HepG2 (cell line): ENCODE measurements at regions not wholly inside any gene's neighbourhood (a gene's known extent, or its start where the extent isn't known, plus 50 kb on each side); places are given as distances from the start of the nearest gene placed in this dataset.

Experiments used
- FOXP1 ChIP-seq, 2 experiments: fragments of 450-650 bp in 1 of 2; IDR thresholded peaks; 2 replicates each; pipeline ENCODE4 v1.6.1; 2017 to 2018; ENCODE audit warnings: antibody characterized with exemption in 1 of 2
- KDM1A ChIP-seq: IDR thresholded peaks from 2 replicates; pipeline ENCODE4 v1.6.1; 2016; ENCODE audit warnings: missing compliant biosample characterization
- NCOR1 ChIP-seq: fragments of 200-600 bp; sonication (generic); IDR thresholded peaks from 2 replicates; pipeline ENCODE4 v1.7.0; 2017; ENCODE audit warnings: antibody characterized with exemption, low read length, borderline replicate concordance
- NR2F1 ChIP-seq, 2 experiments: fragments of 450-650 bp in 1 of 2; formaldehyde crosslinking in 1 of 2; IDR thresholded peaks; 2 replicates each; pipeline versions ENCODE4 v1.5.0 to v1.6.1; 2016 to 2020; ENCODE audit warnings: mild to moderate bottlenecking in 1 of 2, missing compliant biosample characterization in 1 of 2, missing genetic modification reagents in 1 of 2, moderate library complexity in 1 of 2
- PAWR ChIP-seq: sonication (generic); formaldehyde crosslinking; IDR thresholded peaks from 2 replicates; pipeline ENCODE4 v1.4.0; 2020; ENCODE audit warnings: missing genetic modification reagents, mild to moderate bottlenecking, borderline replicate concordance
- SOX13 ChIP-seq, 3 experiments: fragments of 450-650 bp in 1 of 3; sonication (generic) in 1 of 3; formaldehyde crosslinking in 1 of 3; IDR thresholded peaks in 2 of 3; conservative IDR thresholded peaks in 1 of 3; 2 replicates each; pipeline versions ENCODE4 v1.5.0 to v1.6.1; 2016 to 2020; ENCODE audit warnings: antibody characterized with exemption in 1 of 3, mild to moderate bottlenecking in 1 of 3, missing compliant biosample characterization in 1 of 3, missing genetic modification reagents in 1 of 3, moderate library complexity in 1 of 3
- TEAD3 ChIP-seq: optimal IDR thresholded peaks from 2 replicates; pipeline ENCODE3; 2016; ENCODE audit warnings: borderline replicate concordance
- XBP1 ChIP-seq: sonication (generic); formaldehyde crosslinking; IDR thresholded peaks from 2 replicates; pipeline ENCODE4 v1.5.0; 2020; ENCODE audit warnings: missing genetic modification reagents
- ZFX ChIP-seq: sonication (generic); formaldehyde crosslinking; IDR thresholded peaks from 2 replicates; pipeline ENCODE4 v1.4.0; 2020; ENCODE audit warnings: mild to moderate bottlenecking, low read depth, missing genetic modification reagents, moderate library complexity
- ZNF878 ChIP-seq: sonication (generic); formaldehyde crosslinking; IDR thresholded peaks from 2 replicates; pipeline ENCODE4 v1.8.1; 2023; ENCODE audit warnings: mild to moderate bottlenecking, missing genetic modification reagents, moderate library complexity
- TF ChIP-seq, protein P1 (sequence below): sonication (generic); formaldehyde crosslinking; IDR thresholded peaks from 2 replicates; pipeline ENCODE4 v1.5.1; 2020; ENCODE audit warnings: mild to moderate bottlenecking, missing genetic modification reagents, borderline replicate concordance
- TF ChIP-seq, protein P2 (sequence below): sonication (generic); formaldehyde crosslinking; IDR thresholded peaks from 2 replicates; pipeline ENCODE4 v1.8.0; 2022; ENCODE audit warnings: mild to moderate bottlenecking, missing genetic modification reagents
- TF ChIP-seq, protein P3 (sequence below): sonication (generic); formaldehyde crosslinking; IDR thresholded peaks from 2 replicates; pipeline ENCODE4 v1.5.0; 2020; ENCODE audit warnings: mild to moderate bottlenecking, missing genetic modification reagents, borderline replicate concordance
- TF ChIP-seq, protein P4 (sequence below): IDR thresholded peaks from 2 replicates; pipeline ENCODE4 v1.6.1; 2016; ENCODE audit warnings: mild to moderate bottlenecking

DNA sequence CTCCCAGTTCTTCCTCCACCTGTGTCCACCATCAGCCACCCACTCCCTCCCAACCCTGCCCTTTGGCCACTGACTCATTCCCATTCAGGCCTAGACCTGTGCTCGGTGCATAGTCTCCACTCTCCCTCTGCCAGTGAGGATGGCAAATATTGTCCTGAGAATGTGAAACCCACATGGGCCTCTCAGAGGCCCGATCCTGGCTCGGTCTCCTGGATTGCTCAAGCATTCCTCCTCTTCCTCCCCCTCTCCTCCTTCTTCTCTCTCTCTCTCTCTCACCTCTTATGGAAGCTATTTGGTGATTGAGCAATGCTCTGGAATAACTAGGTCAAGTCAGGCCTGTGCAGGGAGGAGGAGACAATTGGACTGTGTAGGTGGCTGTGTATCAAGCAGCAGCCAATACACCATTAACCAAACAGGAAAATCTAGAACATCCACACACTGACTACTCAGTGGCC is 99.9 kb downstream of the KLF4 start (continued):
- TF ChIP-seq, protein P1, sequence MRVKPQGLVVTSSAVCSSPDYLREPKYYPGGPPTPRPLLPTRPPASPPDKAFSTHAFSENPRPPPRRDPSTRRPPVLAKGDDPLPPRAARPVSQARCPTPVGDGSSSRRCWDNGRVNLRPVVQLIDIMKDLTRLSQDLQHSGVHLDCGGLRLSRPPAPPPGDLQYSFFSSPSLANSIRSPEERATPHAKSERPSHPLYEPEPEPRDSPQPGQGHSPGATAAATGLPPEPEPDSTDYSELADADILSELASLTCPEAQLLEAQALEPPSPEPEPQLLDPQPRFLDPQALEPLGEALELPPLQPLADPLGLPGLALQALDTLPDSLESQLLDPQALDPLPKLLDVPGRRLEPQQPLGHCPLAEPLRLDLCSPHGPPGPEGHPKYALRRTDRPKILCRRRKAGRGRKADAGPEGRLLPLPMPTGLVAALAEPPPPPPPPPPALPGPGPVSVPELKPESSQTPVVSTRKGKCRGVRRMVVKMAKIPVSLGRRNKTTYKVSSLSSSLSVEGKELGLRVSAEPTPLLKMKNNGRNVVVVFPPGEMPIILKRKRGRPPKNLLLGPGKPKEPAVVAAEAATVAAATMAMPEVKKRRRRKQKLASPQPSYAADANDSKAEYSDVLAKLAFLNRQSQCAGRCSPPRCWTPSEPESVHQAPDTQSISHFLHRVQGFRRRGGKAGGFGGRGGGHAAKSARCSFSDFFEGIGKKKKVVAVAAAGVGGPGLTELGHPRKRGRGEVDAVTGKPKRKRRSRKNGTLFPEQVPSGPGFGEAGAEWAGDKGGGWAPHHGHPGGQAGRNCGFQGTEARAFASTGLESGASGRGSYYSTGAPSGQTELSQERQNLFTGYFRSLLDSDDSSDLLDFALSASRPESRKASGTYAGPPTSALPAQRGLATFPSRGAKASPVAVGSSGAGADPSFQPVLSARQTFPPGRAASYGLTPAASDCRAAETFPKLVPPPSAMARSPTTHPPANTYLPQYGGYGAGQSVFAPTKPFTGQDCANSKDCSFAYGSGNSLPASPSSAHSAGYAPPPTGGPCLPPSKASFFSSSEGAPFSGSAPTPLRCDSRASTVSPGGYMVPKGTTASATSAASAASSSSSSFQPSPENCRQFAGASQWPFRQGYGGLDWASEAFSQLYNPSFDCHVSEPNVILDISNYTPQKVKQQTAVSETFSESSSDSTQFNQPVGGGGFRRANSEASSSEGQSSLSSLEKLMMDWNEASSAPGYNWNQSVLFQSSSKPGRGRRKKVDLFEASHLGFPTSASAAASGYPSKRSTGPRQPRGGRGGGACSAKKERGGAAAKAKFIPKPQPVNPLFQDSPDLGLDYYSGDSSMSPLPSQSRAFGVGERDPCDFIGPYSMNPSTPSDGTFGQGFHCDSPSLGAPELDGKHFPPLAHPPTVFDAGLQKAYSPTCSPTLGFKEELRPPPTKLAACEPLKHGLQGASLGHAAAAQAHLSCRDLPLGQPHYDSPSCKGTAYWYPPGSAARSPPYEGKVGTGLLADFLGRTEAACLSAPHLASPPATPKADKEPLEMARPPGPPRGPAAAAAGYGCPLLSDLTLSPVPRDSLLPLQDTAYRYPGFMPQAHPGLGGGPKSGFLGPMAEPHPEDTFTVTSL = peak; percentile 56; the same call in 1 of the 2 replicates
- TF ChIP-seq TEAD3 (CRISPR knock-in tag) = peak; percentile 56
- no peak for TF ChIP-seq SOX13 (IDR thresholded peaks at IDR 0.05)
- 0 out of 4 replicates have a peak, but pooled peaks of 1 of the 2 experiments have one; percentile 18 for TF ChIP-seq SOX13 (CRISPR knock-in tag; conservative IDR thresholded peaks at IDR 0.05 in 1 of 2, IDR thresholded peaks at IDR 0.05 in 1 of 2)
- no peak for TF ChIP-seq PAWR (CRISPR knock-in tag)
- TF ChIP-seq, protein P2, sequence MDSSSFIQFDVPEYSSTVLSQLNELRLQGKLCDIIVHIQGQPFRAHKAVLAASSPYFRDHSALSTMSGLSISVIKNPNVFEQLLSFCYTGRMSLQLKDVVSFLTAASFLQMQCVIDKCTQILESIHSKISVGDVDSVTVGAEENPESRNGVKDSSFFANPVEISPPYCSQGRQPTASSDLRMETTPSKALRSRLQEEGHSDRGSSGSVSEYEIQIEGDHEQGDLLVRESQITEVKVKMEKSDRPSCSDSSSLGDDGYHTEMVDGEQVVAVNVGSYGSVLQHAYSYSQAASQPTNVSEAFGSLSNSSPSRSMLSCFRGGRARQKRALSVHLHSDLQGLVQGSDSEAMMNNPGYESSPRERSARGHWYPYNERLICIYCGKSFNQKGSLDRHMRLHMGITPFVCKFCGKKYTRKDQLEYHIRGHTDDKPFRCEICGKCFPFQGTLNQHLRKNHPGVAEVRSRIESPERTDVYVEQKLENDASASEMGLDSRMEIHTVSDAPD (CRISPR knock-in tag) = no peak
- TF ChIP-seq ZNF878 (CRISPR knock-in tag) = no peak
- TF ChIP-seq FOXP1 (IDR thresholded peaks at IDR 0.05) = no peak
- peak; percentile 25; the same call in 1 of the 2 replicates for TF ChIP-seq FOXP1 (CRISPR knock-in tag; IDR thresholded peaks at IDR 0.05)
- peak; percentile 65 for TF ChIP-seq ZFX
- TF ChIP-seq, protein P3, sequence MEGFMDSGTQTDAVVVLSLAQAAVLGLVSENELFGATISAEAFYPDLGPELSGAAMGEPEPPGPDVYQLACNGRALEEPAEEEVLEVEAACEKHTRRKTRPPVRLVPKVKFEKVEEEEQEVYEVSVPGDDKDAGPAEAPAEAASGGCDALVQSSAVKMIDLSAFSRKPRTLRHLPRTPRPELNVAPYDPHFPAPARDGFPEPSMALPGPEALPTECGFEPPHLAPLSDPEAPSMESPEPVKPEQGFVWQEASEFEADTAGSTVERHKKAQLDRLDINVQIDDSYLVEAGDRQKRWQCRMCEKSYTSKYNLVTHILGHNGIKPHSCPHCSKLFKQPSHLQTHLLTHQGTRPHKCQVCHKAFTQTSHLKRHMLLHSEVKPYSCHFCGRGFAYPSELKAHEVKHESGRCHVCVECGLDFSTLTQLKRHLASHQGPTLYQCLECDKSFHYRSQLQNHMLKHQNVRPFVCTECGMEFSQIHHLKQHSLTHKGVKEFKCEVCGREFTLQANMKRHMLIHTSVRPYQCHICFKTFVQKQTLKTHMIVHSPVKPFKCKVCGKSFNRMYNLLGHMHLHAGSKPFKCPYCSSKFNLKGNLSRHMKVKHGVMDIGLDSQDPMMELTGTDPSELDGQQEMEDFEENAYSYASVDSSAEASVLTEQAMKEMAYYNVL (CRISPR knock-in tag) = peak; percentile 94; the same call in 1 of the 2 replicates
- no peak for TF ChIP-seq KDM1A (CRISPR knock-in tag)
- TF ChIP-seq NCOR1 = peak; percentile 21; the same call in 1 of the 2 replicates
- TF ChIP-seq NR2F1 (CRISPR knock-in tag; IDR thresholded peaks at IDR 0.05) = peak in 1 of 2 experiments; percentile 14; a peak in 2 of 4 replicates
- TF ChIP-seq, protein P4, sequence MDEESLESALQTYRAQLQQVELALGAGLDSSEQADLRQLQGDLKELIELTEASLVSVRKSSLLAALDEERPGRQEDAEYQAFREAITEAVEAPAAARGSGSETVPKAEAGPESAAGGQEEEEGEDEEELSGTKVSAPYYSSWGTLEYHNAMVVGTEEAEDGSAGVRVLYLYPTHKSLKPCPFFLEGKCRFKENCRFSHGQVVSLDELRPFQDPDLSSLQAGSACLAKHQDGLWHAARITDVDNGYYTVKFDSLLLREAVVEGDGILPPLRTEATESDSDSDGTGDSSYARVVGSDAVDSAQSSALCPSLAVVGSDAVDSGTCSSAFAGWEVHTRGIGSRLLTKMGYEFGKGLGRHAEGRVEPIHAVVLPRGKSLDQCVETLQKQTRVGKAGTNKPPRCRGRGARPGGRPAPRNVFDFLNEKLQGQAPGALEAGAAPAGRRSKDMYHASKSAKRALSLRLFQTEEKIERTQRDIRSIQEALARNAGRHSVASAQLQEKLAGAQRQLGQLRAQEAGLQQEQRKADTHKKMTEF = 0 out of 2 replicates have a peak, but pooled peaks have one; percentile 34
- no peak for TF ChIP-seq XBP1
